Testis (tissue), 2 donors: ENCODE measurements at regions not wholly inside any gene's neighbourhood (a gene's known extent, or its start where the extent isn't known, plus 50 kb on each side); places are given as distances from the start of the nearest gene placed in this dataset.
A peak's percentile ranks its signal among the peaks of the same experiment; 100 is the strongest.
"Not testable (repeated sequence)": the region's sequence is repeated elsewhere in the genome, so short reads cannot be mapped to it uniquely, and the experiment has no call there.

Source experiments
- DNase-seq: peaks from one replicate; pipeline ENCODE4 v3.0.0-alpha.2; 2019
- H3K27ac ChIP-seq, 2 donors: fragments of 200-600 bp; sonication (generic); one replicate each; pipeline ENCODE4 v1.5.1; 2019
- H3K27me3 ChIP-seq: fragments of 200-600 bp; sonication (generic); one replicate; pipeline ENCODE4 v1.5.1; 2019
- H3K36me3 ChIP-seq: fragments of 200-600 bp; sonication (generic); one replicate; pipeline ENCODE4 v1.5.1; 2017; ENCODE audit warnings: low read depth; ENCODE audit errors: missing control alignments
- H3K4me1 ChIP-seq: fragments of 200-600 bp; sonication (generic); one replicate; pipeline ENCODE4 v1.5.1; 2019
- H3K4me3 ChIP-seq, 2 donors: fragments of 200-600 bp; sonication (generic); one replicate each; pipeline ENCODE4 v1.5.1; 2017 to 2019
- H3K9me3 ChIP-seq: fragments of 200-600 bp; sonication (generic); one replicate; pipeline ENCODE4 v1.5.1; 2017
- CTCF ChIP-seq, 3 experiments: fragments of 450-650 bp in 2 of 3; fragments of 200-600 bp in 1 of 3; sonication (generic) in 1 of 3; IDR thresholded peaks; one replicate each; pipeline ENCODE4 v1.5.1; 2016 to 2019; ENCODE audit warnings: antibody characterized with exemption in 3 of 3, mild to moderate bottlenecking in 2 of 3, moderate library complexity in 1 of 3
- POLR2A ChIP-seq: fragments of 450-650 bp; IDR thresholded peaks from one replicate; pipeline ENCODE4 v1.6.1; 2017; ENCODE audit warnings: antibody characterized with exemption, mild to moderate bottlenecking, moderate library complexity
- WGBS, 2 donors: methylation state at CpG; one replicate each; pipeline ENCODE4 v1.1.5; 2018; 5-methylcytosine and 5-hydroxymethylcytosine counted together
- intact Hi-C: fragments of 100-400 bp; cut with DNase I; formaldehyde crosslinking; loops from one replicate; pipeline ENCODE4 v1.15.1; 2023; ENCODE audit warnings: low total_unique reads

DNA sequence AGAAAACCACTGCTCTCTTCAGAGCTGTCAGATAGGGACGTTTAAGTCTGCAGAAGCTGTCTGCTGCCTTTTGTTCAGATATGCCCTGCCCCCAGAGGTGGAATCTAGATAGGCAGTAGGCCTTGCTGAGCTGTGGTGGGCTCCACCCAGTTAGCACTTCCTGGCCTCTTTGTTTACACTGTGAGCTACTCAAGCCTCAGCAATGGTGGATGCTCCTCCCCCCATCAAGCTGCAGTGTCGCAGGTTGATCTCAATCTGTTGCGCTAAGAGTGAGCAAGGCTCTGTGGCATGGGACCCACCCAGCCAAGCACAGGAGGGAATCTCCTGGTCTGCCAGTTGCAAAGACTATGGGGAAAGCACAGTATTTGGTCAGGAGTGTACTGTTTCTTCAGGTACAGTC, 59.2 kb upstream of the ZNF641 start:
- DNase-seq, H3K4me3 ChIP-seq, H3K27me3 ChIP-seq, intact Hi-C loops, H3K36me3 ChIP-seq, H3K9me3 ChIP-seq, H3K27ac ChIP-seq: not testable (repeated sequence)
- 87 to 100% methylated on average over 2 to 3 of the region's 3 CpGs for WGBS, 2 donors
- peaks cover 11% of the 10 kb centered on the region for H3K4me1 ChIP-seq

- H3K4me3 ChIP-seq: no peak overlapping the region
- H3K9me3 ChIP-seq: no peaks in the 10 kb centered on the region
- no peaks in the 10 kb centered on the region for H3K27me3 ChIP-seq
- no peak for TF ChIP-seq POLR2A
- no peak for TF ChIP-seq CTCF (IDR thresholded peaks at IDR 0.05)
- no peak for DNase-seq
- peaks cover 13% of the 10 kb centered on the region for H3K4me1 ChIP-seq
- no peaks in the 10 kb centered on the region for H3K36me3 ChIP-seq
- peak overlapping the region; percentile 69 to 78 for H3K27ac ChIP-seq
- WGBS, 2 donors: 22 to 33% methylated on average over 3 of the region's 3 CpGs
- intact Hi-C loops: no loop called here
Observed at GRCh38 chr12:48413388-48413787, 59.0 kb upstream of the ANP32D start.

DNA sequence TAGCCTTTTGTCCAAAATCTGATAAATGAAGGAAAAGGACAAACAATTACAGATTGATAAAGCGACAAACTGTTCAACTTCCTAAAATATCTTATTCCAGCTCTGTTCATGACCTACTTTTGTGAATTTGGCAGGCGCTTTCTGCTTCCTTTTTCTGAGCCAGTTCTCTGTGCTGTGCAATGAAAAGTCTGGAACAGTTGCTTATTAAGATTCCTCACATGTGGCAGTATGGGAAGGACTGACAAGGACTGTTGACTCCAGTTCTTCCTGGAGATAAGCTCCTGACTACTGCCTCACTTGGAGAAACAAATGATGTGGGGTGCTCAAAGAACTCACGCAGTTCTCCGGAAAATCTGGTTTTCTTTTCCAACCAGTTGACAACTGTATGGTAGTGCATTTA, 58.3 kb upstream of the ANP32D start:
- Histone ChIP-seq H3K27me3 (no peaks in the 10 kb centered on the region), H3K27ac (peak overlapping the region; percentile 69 to 78), H3K4me3 (no peak overlapping the region), H3K36me3 (no peaks in the 10 kb centered on the region), H3K9me3 (no peaks in the 10 kb centered on the region), H3K4me1 (peaks cover 16% of the 10 kb centered on the region)
- TF ChIP-seq POLR2A (no peak), CTCF (IDR thresholded peaks at IDR 0.05) (no peak)
- intact Hi-C loops: no loop called here
- WGBS, 2 donors: 13 to 19% methylated on average over 4 of the region's 4 CpGs
- peak; percentile 77 for DNase-seq

- peak overlapping the region; percentile 56 to 65 for H3K27ac ChIP-seq
- peaks cover 45% of the 10 kb centered on the region for H3K4me1 ChIP-seq
- WGBS, 2 donors: 25 to 44% methylated on average over 6 of the region's 6 CpGs
- H3K4me3 ChIP-seq: no peak overlapping the region
- TF ChIP-seq CTCF (IDR thresholded peaks at IDR 0.05) (no peak), POLR2A (no peak)
- no peak for DNase-seq
- H3K27me3 ChIP-seq: no peaks in the 10 kb centered on the region
- H3K36me3 ChIP-seq: no peaks in the 10 kb centered on the region
- H3K9me3 ChIP-seq: no peaks in the 10 kb centered on the region
- intact Hi-C loops: no loop called here
Observed at GRCh38 chr12:48419116-48419935, 53.0 kb upstream of the ANP32D start.

DNA sequence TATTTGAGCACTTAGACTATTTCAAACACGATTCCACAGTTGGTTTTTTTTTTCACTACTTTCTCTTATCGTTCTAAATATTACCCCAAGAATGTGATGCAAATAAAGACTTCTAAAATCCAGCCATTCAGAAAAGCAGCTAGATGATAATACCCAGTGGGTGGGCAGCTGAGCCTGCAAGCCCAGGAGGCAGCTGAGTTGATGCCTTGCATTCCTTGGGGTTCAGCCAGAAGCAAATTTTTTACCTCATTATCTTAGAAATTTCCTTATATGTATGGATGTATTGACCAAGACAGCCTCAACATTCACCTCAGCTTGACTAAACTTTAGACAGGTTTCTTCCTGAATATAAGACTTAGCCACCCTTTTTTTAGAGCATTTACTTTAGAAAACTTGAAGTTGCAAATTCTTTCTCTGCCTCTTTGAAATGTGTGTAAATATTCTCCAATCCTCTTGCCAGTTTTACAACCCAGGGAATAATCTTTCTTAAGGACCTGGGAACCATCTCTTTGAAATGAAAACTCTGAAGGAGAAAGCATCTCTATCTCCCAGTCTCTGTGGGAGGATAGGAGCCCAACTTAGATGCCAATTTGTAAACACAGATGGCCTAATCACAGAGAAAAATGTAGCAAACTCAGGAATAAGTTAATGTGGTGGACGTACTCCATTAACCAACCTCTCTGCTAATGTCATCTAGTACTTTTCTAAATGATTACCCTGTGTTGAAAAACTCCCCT, 52.2 kb upstream of the ANP32D start:
- intact Hi-C loops: no loop called here
- peak overlapping the region; percentile 56 to 65 for H3K27ac ChIP-seq
- WGBS, 2 donors: 16 to 26% methylated on average over 3 of the region's 3 CpGs

More for the DNA sequence above, 52.2 kb upstream of the ANP32D start:
- no peaks in the 10 kb centered on the region for H3K27me3 ChIP-seq
- DNase-seq: no peak
- H3K36me3 ChIP-seq: no peaks in the 10 kb centered on the region
- H3K4me3 ChIP-seq: no peak overlapping the region
- peaks cover 36% of the 10 kb centered on the region for H3K4me1 ChIP-seq
- TF ChIP-seq CTCF (IDR thresholded peaks at IDR 0.05) (no peak), POLR2A (no peak)
- no peaks in the 10 kb centered on the region for H3K9me3 ChIP-seq
